H9 (cell line): ENCODE measurements at regions not wholly inside any gene's neighbourhood (a gene's known extent, or its start where the extent isn't known, plus 50 kb on each side); places are given as distances from the start of the nearest gene placed in this dataset.

Experiments
- DNase-seq: peaks from one replicate; pipeline ENCODE4 v3.0.0-alpha.2; 2017
- H2AFZ ChIP-seq: one replicate; pipeline ENCODE4 v1.6.1; 2013; ENCODE audit warnings: mild to moderate bottlenecking, low read length, control low read depth, moderate library complexity
- H2AK5ac ChIP-seq: 2 replicates; pipeline ENCODE4 v1.6.1; 2013; ENCODE audit warnings: low read length, control low read depth, mixed read lengths; ENCODE audit not compliant: insufficient read length
- H2BK120ac ChIP-seq: one replicate; pipeline ENCODE4 v1.6.1; 2013; ENCODE audit warnings: low read depth, mild to moderate bottlenecking, low read length, control low read depth, inconsistent platforms; ENCODE audit not compliant: poor library complexity, severe bottlenecking
- H2BK12ac ChIP-seq: 2 replicates; pipeline ENCODE4 v1.6.1; 2013; ENCODE audit warnings: low read length, control low read depth, mixed read lengths, low read depth; ENCODE audit not compliant: insufficient read length
- H2BK15ac ChIP-seq: 2 replicates; pipeline ENCODE4 v1.6.1; 2013; ENCODE audit warnings: low read depth, low read length, control low read depth
- H2BK20ac ChIP-seq: one replicate; pipeline ENCODE4 v1.6.1; 2013; ENCODE audit warnings: low read depth, mild to moderate bottlenecking, low read length, control low read depth, inconsistent platforms; ENCODE audit not compliant: poor library complexity, severe bottlenecking
- H2BK5ac ChIP-seq: 2 replicates; pipeline ENCODE4 v1.6.1; 2013; ENCODE audit warnings: low read length, control low read depth, mixed read lengths; ENCODE audit not compliant: insufficient read length
- H3K14ac ChIP-seq: 2 replicates; pipeline ENCODE4 v1.6.1; 2013; ENCODE audit warnings: low read length, control low read depth; ENCODE audit not compliant: insufficient read depth
- H3K18ac ChIP-seq: 2 replicates; pipeline ENCODE4 v1.6.1; 2013; ENCODE audit warnings: low read depth, mild to moderate bottlenecking, mixed read lengths, low read length, control low read depth; ENCODE audit not compliant: insufficient read length
- H3K23ac ChIP-seq: 2 replicates; pipeline ENCODE4 v1.6.1; 2013; ENCODE audit warnings: low read length, control low read depth, mixed read lengths, low read depth; ENCODE audit not compliant: insufficient read length
- H3K23me2 ChIP-seq: 2 replicates; pipeline ENCODE4 v1.6.1; 2013; ENCODE audit warnings: low read depth, mild to moderate bottlenecking, mixed read lengths, low read length, control low read depth; ENCODE audit not compliant: insufficient read length, poor library complexity, severe bottlenecking
- H3K27ac ChIP-seq: 2 replicates; pipeline ENCODE4 v1.5.1; 2013; ENCODE audit warnings: low read length, control low read depth, mixed read lengths, low read depth; ENCODE audit not compliant: insufficient read length
- H3K27me3 ChIP-seq: 2 replicates; pipeline ENCODE4 v1.6.1; 2013; ENCODE audit warnings: low read length, control low read depth, inconsistent platforms; ENCODE audit not compliant: insufficient read depth
- H3K4ac ChIP-seq: 2 replicates; pipeline ENCODE4 v1.6.1; 2013; ENCODE audit warnings: low read depth, mild to moderate bottlenecking, control low read depth, inconsistent platforms, low read length, moderate library complexity
- H3K4me1 ChIP-seq: 2 replicates; pipeline ENCODE4 v1.6.1; 2013; ENCODE audit warnings: low read length, control low read depth, inconsistent platforms; ENCODE audit not compliant: insufficient read depth
- H3K4me2 ChIP-seq: 2 replicates; pipeline ENCODE4 v1.6.1; 2013; ENCODE audit warnings: low read length, control low read depth, mixed read lengths; ENCODE audit not compliant: insufficient read length, insufficient read depth
- H3K56ac ChIP-seq: 2 replicates; pipeline ENCODE4 v1.6.1; 2013; ENCODE audit warnings: low read depth, mild to moderate bottlenecking, mixed read lengths, low read length, control low read depth; ENCODE audit not compliant: insufficient read length
- H3K79me1 ChIP-seq: 2 replicates; pipeline ENCODE4 v1.6.1; 2013; ENCODE audit warnings: low read depth, mild to moderate bottlenecking, moderate library complexity, low read length, control low read depth, inconsistent platforms; ENCODE audit not compliant: insufficient read depth, poor library complexity, severe bottlenecking
- H3K79me2 ChIP-seq: 2 replicates; pipeline ENCODE4 v1.6.1; 2013; ENCODE audit warnings: low read length, control low read depth, inconsistent platforms; ENCODE audit not compliant: insufficient read depth
- H3K9ac ChIP-seq: 2 replicates; pipeline ENCODE4 v1.6.1; 2013; ENCODE audit warnings: low read length, control low read depth, mixed read lengths; ENCODE audit not compliant: insufficient read length; ENCODE audit errors: extremely low read depth
- H3K9me3 ChIP-seq: one replicate; pipeline ENCODE4 v1.6.1; 2013; ENCODE audit warnings: low read depth, low read length, inconsistent platforms; ENCODE audit not compliant: control insufficient read depth
- H3T11ph ChIP-seq: one replicate; pipeline ENCODE4 v1.6.1; 2013; ENCODE audit warnings: mild to moderate bottlenecking, low read length, control low read depth, inconsistent platforms
- H4K20me1 ChIP-seq: one replicate; pipeline ENCODE4 v1.6.1; 2013; ENCODE audit not compliant: control insufficient read depth, insufficient read length, insufficient read depth
- H4K5ac ChIP-seq: 2 replicates; pipeline ENCODE4 v1.6.1; 2013; ENCODE audit warnings: low read depth, mild to moderate bottlenecking, mixed read lengths, low read length, control low read depth; ENCODE audit not compliant: insufficient read length
- H4K8ac ChIP-seq: replicated peaks from 2 replicates; pipeline ENCODE4 v1.6.1; 2013; ENCODE audit warnings: low read length, control low read depth, mixed read lengths, low read depth; ENCODE audit not compliant: insufficient read length
- H4K91ac ChIP-seq: 2 replicates; pipeline ENCODE4 v1.6.1; 2013; ENCODE audit warnings: low read depth, mild to moderate bottlenecking, moderate library complexity, mixed read lengths, low read length, control low read depth; ENCODE audit not compliant: insufficient read length
- H3K27ac Mint-ChIP-seq, 3 experiments: 2 replicates in 2 of 3; 3 replicates in 1 of 3; pipeline ENCODE4 v1.8.0; 2020 to 2021; ENCODE audit warnings: mixed read lengths in 3 of 3, mild to moderate bottlenecking in 1 of 3, moderate library complexity in 1 of 3
- H3K27me3 Mint-ChIP-seq: 2 replicates; pipeline ENCODE4 v1.8.0; 2021; ENCODE audit warnings: low read depth, mild to moderate bottlenecking, moderate library complexity, mixed read lengths
- H3K36me3 Mint-ChIP-seq, 3 experiments: 2 replicates in 2 of 3; 3 replicates in 1 of 3; pipeline ENCODE4 v1.8.0; 2020 to 2021; ENCODE audit warnings: low read depth in 3 of 3, mixed read lengths in 3 of 3; ENCODE audit not compliant: insufficient read depth in 1 of 3
- H3K4me1 Mint-ChIP-seq, 2 experiments: 2 replicates each; pipeline ENCODE4 v1.8.0; 2020; ENCODE audit warnings: mixed read lengths in 2 of 2
- H3K4me3 Mint-ChIP-seq, 2 experiments: 2 replicates in 1 of 2; 3 replicates in 1 of 2; pipeline ENCODE4 v1.8.0; 2020 to 2021; ENCODE audit warnings: mild to moderate bottlenecking in 2 of 2, mixed read lengths in 2 of 2, moderate library complexity in 1 of 2
- H3K9me3 Mint-ChIP-seq, 2 experiments: 2 replicates in 1 of 2; 3 replicates in 1 of 2; pipeline ENCODE4 v1.8.0; 2020; ENCODE audit warnings: mild to moderate bottlenecking in 2 of 2, mixed read lengths in 2 of 2, moderate library complexity in 1 of 2
- WGBS: extraction: QIAGEN DNeasy Blood & Tissue Kit; methylation state at CpG from one replicate; pipeline ENCODE4 v1.1.7; 2013; ENCODE audit warnings: missing lambda C conversion rate, low lambda C conversion rate, mixed read lengths; ENCODE audit not compliant: insufficient read length; ENCODE audit errors: extremely low coverage; 5-methylcytosine and 5-hydroxymethylcytosine counted together
- TF ChIP-seq, protein P1 (sequence below): fragments of 200-600 bp; sonication (generic); conservative IDR thresholded peaks from 3 replicates; pipeline ENCODE4 v1.8.0; 2021; ENCODE audit warnings: antibody characterized with exemption, mild to moderate bottlenecking

- Histone ChIP-seq H3K14ac (no peak overlapping the region), H3K4me2 (no peak overlapping the region), H3K23ac (no peak overlapping the region), H4K5ac (no peak overlapping the region), H3K79me1 (no peaks in the 10 kb centered on the region), H2BK120ac (no peak overlapping the region), H3K79me2 (no peaks in the 10 kb centered on the region), H4K91ac (no peak overlapping the region), H3K27ac (no peak overlapping the region), H2BK15ac (no peak overlapping the region), H3K23me2 (no peaks in the 10 kb centered on the region), H2BK20ac (no peak overlapping the region), H3K9ac (no peak overlapping the region), H2AFZ (no peak overlapping the region), H3K4ac (no peak overlapping the region), H2AK5ac (no peak overlapping the region), H4K20me1 (no peaks in the 10 kb centered on the region), H2BK5ac (no peak overlapping the region), H3K18ac (no peak overlapping the region), H3K4me1 (peaks cover 2% of the 10 kb centered on the region; the same call in 1 of the 2 replicates), H3K9me3 (no peaks in the 10 kb centered on the region), H3K56ac (no peak overlapping the region), H4K8ac (no peak overlapping the region), H3K27me3 (no peaks in the 10 kb centered on the region), H3T11ph (no peak overlapping the region), H2BK12ac (no peak overlapping the region)
- Mint-ChIP-seq H3K27me3 (no peaks in the 10 kb centered on the region), H3K9me3 (no peaks in the 10 kb centered on the region), H3K4me1 (peaks cover 6 to 13% of the 10 kb centered on the region in 2 experiments), H3K27ac (no peak overlapping the region), H3K36me3 (no peaks in the 10 kb centered on the region), H3K4me3 (no peak overlapping the region)
- DNase-seq, result no peak
- WGBS, result no CpG with 5 or more reads among the region's 2 CpGs
- TF ChIP-seq, protein P1, sequence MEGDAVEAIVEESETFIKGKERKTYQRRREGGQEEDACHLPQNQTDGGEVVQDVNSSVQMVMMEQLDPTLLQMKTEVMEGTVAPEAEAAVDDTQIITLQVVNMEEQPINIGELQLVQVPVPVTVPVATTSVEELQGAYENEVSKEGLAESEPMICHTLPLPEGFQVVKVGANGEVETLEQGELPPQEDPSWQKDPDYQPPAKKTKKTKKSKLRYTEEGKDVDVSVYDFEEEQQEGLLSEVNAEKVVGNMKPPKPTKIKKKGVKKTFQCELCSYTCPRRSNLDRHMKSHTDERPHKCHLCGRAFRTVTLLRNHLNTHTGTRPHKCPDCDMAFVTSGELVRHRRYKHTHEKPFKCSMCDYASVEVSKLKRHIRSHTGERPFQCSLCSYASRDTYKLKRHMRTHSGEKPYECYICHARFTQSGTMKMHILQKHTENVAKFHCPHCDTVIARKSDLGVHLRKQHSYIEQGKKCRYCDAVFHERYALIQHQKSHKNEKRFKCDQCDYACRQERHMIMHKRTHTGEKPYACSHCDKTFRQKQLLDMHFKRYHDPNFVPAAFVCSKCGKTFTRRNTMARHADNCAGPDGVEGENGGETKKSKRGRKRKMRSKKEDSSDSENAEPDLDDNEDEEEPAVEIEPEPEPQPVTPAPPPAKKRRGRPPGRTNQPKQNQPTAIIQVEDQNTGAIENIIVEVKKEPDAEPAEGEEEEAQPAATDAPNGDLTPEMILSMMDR, result no peak
These were observed 90.0 kb upstream of the GULP1 start for GRCh38 chr2:188201639-188202038.
